ENCODE measurements at regions not wholly inside any gene's neighbourhood (a gene's known extent, or its start where the extent isn't known, plus 50 kb on each side); places are given as distances from the start of the nearest gene placed in this dataset.
"Not testable (repeated sequence)": the region's sequence is repeated elsewhere in the genome, so short reads cannot be mapped to it uniquely, and the experiment has no call there.

DNA sequence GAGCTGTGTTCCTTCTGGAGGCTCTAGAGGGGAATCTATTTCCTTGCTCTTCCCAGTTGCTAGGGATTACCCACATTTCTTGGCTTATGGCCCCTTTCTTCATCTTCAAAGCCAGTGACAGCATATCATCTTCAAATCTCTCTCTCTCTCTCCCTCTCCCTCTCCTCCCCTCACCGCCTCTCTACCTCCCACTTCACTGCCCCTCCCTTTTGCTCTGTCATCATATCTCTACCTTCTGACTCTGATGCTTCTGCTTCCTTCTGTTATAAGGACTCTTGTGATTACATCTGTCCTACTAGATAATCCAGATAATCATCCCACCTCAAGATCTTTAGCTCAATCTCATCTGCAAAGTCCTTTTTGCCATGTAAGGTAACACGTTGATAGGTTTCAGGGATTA is 93.1 kb upstream of the TEX13D start:
- DNase-seq, result peak; percentile 43

GRCh38 chrX:124239911-124240310 is 92.5 kb upstream of the TEX13D start:
- DNase-seq, result peak; percentile 64

- no peak for DNase-seq
Observed at GRCh38 chrX:124240422-124240821, 92.0 kb upstream of the TEX13D start.

- no peak for DNase-seq
Observed at GRCh38 chrX:124242131-124242530, 90.3 kb upstream of the TEX13D start.

DNA sequence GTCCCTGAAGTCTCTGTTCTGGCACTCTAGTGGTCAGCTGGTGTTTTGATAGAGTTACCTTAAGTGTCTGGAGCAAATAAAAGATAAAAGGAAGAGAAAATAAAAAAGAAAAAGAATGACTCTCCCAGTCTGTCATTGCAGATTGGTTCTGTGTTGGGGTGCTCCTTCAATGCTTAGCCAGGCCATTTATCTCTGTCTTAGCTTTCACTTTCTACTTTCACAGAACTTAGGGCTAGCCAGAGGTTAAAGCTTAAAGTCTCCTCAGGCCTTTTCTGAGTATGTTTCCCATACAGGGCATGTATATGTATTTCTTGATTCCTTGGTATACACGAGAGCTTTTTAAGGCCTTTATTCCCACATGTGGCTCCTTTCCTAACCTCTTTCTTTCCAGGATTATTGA is 83.1 kb upstream of the TEX13D start:
- DNase-seq, result no peak

DNA sequence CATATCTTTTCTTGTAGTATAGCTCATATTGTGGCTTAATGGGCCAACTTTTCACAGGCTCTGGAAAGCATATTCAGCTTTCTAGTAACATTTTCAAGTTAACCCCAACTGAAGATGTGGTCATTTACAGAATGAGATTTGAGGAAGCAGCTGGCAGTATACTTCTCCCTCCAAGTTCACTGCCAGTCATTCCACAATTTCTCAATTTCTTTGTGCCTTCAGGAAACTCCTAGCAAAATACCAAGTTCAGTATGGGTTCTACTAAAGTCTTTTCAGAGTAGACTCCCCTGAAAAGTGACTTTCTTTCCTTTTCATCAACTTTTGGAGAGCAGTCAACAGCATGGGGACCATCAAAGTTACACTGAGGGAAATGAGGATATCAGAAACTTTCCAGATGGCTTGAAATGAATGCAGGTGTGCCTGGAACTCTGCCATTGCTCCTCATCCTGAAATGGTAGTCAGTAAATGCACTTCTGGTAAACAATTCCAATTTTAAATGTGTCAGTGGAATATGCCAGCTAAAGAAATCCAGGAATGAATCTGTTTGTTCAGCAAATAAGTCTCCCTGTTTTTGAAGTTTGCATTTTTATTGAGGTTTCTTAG is 81.5 kb upstream of the TEX13D start:
- DNase-seq, result no peak

- no peak for DNase-seq
Observed at GRCh38 chrX:124254611-124255010, 77.8 kb upstream of the TEX13D start.

DNA sequence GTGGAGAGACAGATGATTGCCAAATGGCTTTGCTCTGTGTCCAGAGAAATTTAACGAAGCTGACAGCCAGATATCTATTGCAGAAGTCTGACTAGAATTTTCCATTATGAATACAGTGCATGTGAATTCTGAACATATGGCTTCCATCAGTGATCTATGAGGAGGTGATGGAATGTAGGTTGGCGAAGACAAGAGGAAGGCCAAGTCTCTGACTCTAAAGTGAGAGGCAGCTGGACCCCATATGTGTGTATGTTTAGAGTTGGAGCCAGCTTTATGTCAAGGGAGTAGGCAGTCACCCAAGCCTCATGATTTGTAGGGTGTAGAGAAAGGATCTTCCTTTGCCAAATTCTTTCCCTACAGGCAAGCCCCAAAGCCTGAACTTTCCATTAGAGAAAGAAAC is 76.2 kb upstream of the TEX13D start:
- DNase-seq, result no peak

- DNase-seq, result no peak
Observed at GRCh38 chrX:124256629-124257380, 75.7 kb upstream of the TEX13D start.

DNA sequence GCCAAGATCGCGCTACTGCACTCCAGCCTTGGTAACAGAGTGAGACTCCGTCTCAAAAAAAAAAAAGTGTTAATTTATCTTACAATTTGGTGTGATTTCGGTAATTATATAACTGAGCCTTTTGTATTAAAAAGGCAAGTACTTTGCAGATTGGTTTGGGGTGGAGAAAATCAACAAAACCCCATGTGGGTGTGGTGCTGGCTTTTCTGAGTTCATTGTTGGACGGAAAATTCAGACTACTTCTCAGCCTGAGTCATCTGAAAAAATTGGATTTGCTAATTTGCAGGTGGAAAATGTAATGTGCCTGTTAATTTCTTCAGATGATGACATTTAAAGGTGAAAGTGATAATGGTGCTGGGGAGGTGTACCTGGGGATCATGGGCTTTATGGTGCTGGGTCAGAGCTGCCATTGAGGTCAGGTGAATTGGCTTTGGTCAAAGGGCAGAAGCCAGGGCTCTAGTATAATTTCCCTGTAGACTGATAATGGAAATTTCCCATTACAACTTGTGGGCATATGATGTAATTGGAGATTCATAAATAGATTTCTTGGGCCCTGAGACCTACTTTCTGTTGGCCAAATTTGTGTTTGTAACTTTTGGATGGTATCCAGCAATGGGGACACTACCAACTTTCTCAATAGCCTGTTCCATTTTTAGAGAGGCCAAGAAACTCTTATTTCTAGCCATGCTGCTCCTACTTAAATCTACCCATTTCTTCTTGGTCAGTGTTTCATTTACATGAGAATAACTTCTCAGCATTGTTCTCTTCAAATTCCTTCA is 74.3 kb upstream of the TEX13D start:
- DNase-seq, result no peak

GRCh38 chrX:124260845-124261244 is 71.6 kb upstream of the TEX13D start:
- no peak for DNase-seq

GRCh38 chrX:124263743-124264142 is 68.7 kb upstream of the TEX13D start:
- DNase-seq, result no peak

DNA sequence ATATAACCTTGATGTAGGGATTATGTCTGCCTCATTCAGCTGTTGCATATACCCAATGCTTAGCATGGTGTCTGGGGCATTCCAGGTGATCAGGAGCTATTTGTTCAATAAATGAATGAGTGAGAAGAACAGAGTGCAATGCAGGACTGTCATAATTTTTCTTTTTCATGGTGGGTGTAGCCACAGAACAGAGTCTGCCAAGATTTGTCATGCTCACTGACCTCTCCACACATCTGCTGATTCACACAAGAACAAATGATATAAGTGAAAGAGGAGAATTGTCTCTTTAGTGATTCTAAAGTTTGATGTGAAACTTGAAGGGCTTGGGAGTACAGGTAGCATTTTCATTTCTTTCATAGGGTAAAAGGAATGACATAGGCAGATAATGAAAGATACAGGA is 64.4 kb upstream of the TEX13D start:
- DNase-seq, result no peak

DNA sequence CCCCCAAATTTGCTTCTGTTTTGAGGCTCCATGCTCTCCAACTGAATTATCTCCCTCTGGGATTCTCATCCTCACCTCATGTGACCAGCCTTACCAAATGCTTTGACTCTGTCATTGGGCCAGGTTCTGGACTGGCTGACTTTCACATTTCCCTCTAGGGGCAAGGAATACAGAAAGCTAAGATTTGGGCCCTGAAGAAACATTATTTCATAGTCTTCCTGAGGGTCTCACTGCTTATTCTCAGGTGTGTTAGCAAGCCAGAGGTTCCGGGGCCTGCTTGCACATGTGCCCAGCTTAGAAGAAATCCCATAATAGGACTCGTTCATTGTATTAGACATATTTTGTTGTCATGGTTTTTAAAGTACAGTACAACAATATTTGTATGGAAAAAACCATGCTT is 62.6 kb upstream of the TEX13D start:
- DNase-seq, result no peak

DNA sequence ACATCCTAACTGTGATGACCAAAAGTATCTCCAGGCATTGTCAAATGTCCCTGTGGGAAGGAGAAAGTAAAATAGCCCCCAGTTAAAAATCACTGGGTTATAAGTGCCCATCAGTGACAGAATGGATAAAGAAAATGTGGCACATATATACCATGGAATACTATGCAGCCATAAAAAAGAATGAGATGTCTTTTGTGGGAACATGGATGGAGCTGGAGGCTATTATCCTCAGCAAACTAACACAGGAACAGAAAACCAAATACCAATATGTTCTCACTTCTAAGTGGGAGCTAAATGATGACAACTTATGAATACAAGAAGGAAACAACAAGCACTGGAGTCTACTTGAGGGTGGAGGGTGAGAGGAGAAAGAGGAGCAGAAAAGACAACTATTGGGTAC is 60.9 kb upstream of the TEX13D start:
- DNase-seq, result not testable (repeated sequence)

DNA sequence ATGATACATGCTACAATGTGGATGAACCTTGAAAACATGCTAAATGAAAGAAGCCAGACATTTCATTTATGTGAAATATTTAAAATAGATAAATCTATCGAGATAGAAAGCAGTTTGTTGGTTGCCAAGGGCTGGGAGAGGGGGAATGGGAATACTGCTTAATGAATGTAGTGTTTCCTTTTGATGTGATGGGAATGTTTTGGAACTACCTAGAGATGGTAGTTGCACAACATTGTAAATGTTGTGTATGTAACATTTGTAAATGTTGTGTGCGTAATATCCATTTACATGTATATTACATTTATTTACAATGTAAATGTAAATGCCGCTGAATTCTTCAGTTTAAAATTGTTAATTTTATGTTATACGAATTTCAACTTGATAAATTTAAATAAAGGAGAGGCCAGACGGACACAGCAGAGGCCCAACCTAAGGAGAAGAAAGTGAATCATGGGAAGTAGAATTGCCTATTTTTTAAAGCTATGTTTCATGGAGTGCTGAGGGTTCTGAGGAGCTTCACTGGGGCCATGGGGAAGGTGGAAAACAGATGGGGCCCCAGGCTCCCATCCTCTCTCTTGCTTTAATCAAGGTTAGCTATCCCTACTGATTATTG is 60.0 kb upstream of the TEX13D start:
- DNase-seq, result no peak

GRCh38 chrX:124274438-124275181 is 57.9 kb upstream of the TEX13D start:
- DNase-seq, result no peak

DNA sequence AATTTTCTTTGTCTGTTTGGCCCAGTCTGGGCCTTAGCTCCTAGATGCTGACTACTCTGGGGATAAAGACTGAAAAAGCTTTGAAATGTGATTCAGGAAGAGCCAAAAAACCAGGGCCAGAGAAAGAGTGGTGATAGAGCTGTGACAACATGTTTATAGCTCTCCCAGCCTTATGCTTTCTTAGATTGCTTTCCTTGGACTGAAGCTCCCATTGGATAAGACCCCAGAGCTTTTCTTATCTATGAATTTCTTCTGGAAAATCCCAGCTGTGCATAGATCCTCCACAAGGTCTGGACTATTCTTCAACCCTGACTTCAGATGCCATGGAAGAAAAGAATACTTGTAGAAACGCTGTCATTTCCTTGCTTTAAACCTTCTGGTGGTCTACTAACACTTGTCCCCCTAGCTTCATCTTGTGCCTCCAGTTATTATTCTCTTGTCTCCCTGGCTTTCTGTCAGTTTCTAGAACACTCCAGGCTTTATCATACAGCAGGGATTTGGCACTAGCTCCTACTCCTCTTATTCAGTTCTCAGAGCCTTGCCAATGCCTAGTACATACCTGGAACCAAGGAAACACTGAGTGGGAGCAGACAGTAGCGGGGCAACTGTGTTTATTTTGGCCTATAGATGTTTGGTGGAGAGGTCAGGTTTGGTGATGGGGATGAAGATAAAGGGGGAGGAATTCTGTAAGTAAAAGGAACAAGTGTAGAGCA is 57.1 kb upstream of the TEX13D start:
- no peak for DNase-seq

GRCh38 chrX:124280294-124280902 is 52.1 kb upstream of the TEX13D start:
- no peak for DNase-seq

GRCh38 chrX:124282580-124282979 is 49.9 kb upstream of the TEX13D start:
- no peak for DNase-seq

Data from CD4-positive, alpha-beta T cell treated with Interleukin-17A for 1 hour (primary cell).